ENCODE measurements at regions not wholly inside any gene's neighbourhood (a gene's known extent, or its start where the extent isn't known, plus 50 kb on each side); places are given as distances from the start of the nearest gene placed in this dataset.

- TF ChIP-seq CTCF (IDR thresholded peaks at IDR 0.05; ENCODE audit: unreplicated experiment in 3 of 3) = no peak
- Mint-ChIP-seq H3K36me3 (ENCODE audit: low read depth) (no peaks in the 10 kb centered on the region), H3K4me1 (peaks cover 24% of the 10 kb centered on the region), H3K4me3 (no peak overlapping the region), H3K27ac (no peak overlapping the region), H3K9me3 (peaks cover 2% of the 10 kb centered on the region), H3K27me3 (ENCODE audit: low read depth) (peaks cover 5% of the 10 kb centered on the region)
These were observed 121.1 kb downstream of the IRS2 start for GRCh38 chr13:109665240-109665639.

- Mint-ChIP-seq H3K36me3 (ENCODE audit: low read depth) (no peaks in the 10 kb centered on the region), H3K4me3 (no peak overlapping the region), H3K9me3 (peaks cover 3% of the 10 kb centered on the region), H3K27me3 (ENCODE audit: low read depth) (peaks cover 19% of the 10 kb centered on the region), H3K27ac (no peak overlapping the region), H3K4me1 (peaks cover 17% of the 10 kb centered on the region)
- TF ChIP-seq CTCF (IDR thresholded peaks at IDR 0.05; ENCODE audit: unreplicated experiment in 3 of 3) = no peak
These were observed 129.0 kb downstream of the IRS2 start for GRCh38 chr13:109657395-109657794.

GRCh38 chr13:109656206-109656605 lies 130.2 kb downstream of the IRS2 start:
- Mint-ChIP-seq H3K36me3 (ENCODE audit: low read depth) (no peaks in the 10 kb centered on the region), H3K27ac (no peak overlapping the region), H3K4me1 (peaks cover 17% of the 10 kb centered on the region), H3K4me3 (no peak overlapping the region), H3K27me3 (ENCODE audit: low read depth) (peaks cover 20% of the 10 kb centered on the region), H3K9me3 (peaks cover 3% of the 10 kb centered on the region)
- TF ChIP-seq CTCF (IDR thresholded peaks at IDR 0.05; ENCODE audit: unreplicated experiment in 3 of 3) = no peak

GRCh38 chr13:109655611-109656010 lies 130.8 kb downstream of the IRS2 start:
- H3K27ac Mint-ChIP-seq = no peak overlapping the region
- peaks cover 16% of the 10 kb centered on the region for H3K27me3 Mint-ChIP-seq (ENCODE audit: low read depth)
- H3K4me1 Mint-ChIP-seq = peaks cover 17% of the 10 kb centered on the region
- no peak overlapping the region for H3K4me3 Mint-ChIP-seq
- TF ChIP-seq CTCF (IDR thresholded peaks at IDR 0.05; ENCODE audit: unreplicated experiment in 3 of 3) = no peak
- H3K9me3 Mint-ChIP-seq = peaks cover 3% of the 10 kb centered on the region
- no peaks in the 10 kb centered on the region for H3K36me3 Mint-ChIP-seq (ENCODE audit: low read depth)

GRCh38 chr13:109655206-109655600 lies 131.2 kb downstream of the IRS2 start:
- Mint-ChIP-seq H3K9me3 (peaks cover 3% of the 10 kb centered on the region), H3K27ac (no peak overlapping the region), H3K4me1 (peaks cover 17% of the 10 kb centered on the region), H3K27me3 (ENCODE audit: low read depth) (peaks cover 16% of the 10 kb centered on the region), H3K4me3 (no peak overlapping the region), H3K36me3 (ENCODE audit: low read depth) (no peaks in the 10 kb centered on the region)
- no peak for TF ChIP-seq CTCF (IDR thresholded peaks at IDR 0.05; ENCODE audit: unreplicated experiment in 3 of 3)

GRCh38 chr13:109654341-109655205 lies 131.8 kb downstream of the IRS2 start:
- no peak for TF ChIP-seq CTCF (IDR thresholded peaks at IDR 0.05; ENCODE audit: unreplicated experiment in 3 of 3)
- no peaks in the 10 kb centered on the region for H3K36me3 Mint-ChIP-seq (ENCODE audit: low read depth)
- peaks cover 16% of the 10 kb centered on the region for H3K27me3 Mint-ChIP-seq (ENCODE audit: low read depth)
- H3K4me1 Mint-ChIP-seq = peaks cover 17% of the 10 kb centered on the region
- H3K27ac Mint-ChIP-seq = peak overlapping the region in 1 of 3 experiments; percentile 46
- H3K9me3 Mint-ChIP-seq = no peaks in the 10 kb centered on the region
- H3K4me3 Mint-ChIP-seq = no peak overlapping the region
